ENCODE measurements at regions not wholly inside any gene's neighbourhood (a gene's known extent, or its start where the extent isn't known, plus 50 kb on each side); places are given as distances from the start of the nearest gene placed in this dataset.

DNA sequence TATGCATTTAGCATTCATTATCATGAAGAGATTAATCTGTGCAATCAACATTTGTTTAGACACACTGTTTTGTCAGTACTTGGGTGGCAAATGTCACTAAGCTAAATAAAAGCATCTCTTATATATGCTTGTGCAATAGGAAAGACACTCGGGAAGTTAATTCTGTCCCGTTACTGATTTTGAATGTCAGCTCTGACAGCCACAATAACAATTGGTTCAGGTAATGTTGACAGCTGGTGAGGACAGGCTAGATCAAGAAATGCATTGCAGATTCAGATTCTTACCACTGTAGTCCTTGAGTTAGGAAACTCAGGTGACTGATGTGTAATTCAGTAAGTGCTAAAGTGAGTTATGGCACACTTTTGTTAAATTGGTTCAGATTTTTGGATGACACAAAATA, 523.8 kb upstream of the FAT3 start:
- no peak for DNase-seq (ENCODE audit: low read depth in 2 of 2)
- TF ChIP-seq, protein P1, sequence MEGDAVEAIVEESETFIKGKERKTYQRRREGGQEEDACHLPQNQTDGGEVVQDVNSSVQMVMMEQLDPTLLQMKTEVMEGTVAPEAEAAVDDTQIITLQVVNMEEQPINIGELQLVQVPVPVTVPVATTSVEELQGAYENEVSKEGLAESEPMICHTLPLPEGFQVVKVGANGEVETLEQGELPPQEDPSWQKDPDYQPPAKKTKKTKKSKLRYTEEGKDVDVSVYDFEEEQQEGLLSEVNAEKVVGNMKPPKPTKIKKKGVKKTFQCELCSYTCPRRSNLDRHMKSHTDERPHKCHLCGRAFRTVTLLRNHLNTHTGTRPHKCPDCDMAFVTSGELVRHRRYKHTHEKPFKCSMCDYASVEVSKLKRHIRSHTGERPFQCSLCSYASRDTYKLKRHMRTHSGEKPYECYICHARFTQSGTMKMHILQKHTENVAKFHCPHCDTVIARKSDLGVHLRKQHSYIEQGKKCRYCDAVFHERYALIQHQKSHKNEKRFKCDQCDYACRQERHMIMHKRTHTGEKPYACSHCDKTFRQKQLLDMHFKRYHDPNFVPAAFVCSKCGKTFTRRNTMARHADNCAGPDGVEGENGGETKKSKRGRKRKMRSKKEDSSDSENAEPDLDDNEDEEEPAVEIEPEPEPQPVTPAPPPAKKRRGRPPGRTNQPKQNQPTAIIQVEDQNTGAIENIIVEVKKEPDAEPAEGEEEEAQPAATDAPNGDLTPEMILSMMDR (IDR thresholded peaks at IDR 0.05; ENCODE audit: low read depth, low read length) = no peak
- H3K4me3 ChIP-seq (replicated peaks in 1 of 2; ENCODE audit: low read depth in 2 of 2, low read length in 2 of 2) = no peak overlapping the region

DNA sequence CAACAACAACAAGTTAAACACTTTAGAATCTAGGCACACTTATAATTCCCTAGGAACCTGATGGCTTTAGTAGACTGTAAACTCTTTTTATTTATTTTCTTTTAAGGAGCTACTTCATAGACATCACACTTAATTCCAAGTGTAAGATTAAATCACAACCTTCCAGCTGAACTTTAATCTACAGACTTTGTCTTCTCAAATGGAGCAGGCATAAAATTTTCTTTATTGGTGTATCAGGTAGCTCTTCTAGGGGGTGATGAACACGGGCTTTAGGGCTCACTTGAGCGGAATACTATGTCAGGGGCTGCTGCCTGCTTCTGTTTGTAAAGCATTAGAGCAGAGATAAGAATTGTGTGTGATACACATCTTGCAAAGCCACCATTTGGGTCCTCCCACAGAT, 525.8 kb upstream of the FAT3 start:
- no peak overlapping the region for H3K4me3 ChIP-seq (replicated peaks in 1 of 2; ENCODE audit: low read depth in 2 of 2, low read length in 2 of 2)
- TF ChIP-seq, protein P1 (IDR thresholded peaks at IDR 0.05; ENCODE audit: low read depth, low read length) = no peak
- DNase-seq (ENCODE audit: low read depth in 2 of 2) = no peak

DNA sequence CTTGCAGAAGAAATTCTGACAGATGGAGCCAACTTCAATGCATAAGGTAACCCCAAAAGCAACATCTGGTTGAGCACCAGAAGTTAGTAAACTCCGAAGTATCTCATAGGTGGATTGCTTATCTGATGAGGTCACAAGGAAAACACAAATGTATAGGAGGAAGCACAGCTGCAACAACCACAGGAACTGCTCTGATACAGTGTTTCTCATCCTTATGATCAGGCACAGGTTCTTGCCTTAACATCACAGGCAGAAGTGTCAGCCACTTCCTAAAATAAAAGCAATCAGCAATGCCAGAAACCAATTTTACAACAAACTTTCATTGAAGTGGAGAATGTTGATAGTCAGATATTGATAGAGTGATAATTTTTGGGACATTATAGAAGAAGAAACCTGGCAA, 530.3 kb upstream of the FAT3 start:
- no peak overlapping the region for H3K4me3 ChIP-seq (replicated peaks in 1 of 2; ENCODE audit: low read depth in 2 of 2, low read length in 2 of 2)
- TF ChIP-seq, protein P1 (IDR thresholded peaks at IDR 0.05; ENCODE audit: low read depth, low read length) = no peak
- DNase-seq (ENCODE audit: low read depth in 2 of 2) = no peak

DNA sequence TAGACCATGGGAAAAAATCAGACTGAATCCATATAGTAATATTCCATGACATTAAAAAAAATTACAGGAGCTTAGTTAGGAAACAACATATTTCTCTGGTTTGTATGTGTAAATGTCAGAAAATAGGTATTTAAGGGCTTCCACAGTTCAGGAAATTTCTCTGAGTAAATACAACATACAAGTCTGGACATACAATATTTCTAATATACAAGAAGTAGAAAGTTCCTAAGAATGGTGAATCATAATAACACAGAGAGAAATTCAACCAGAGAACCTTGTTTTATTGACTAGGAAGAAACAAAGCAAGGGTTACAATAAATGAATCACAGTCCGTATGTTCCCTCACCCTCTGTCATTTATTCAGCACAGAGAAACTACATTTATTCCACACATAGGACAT, 532.7 kb upstream of the FAT3 start:
- DNase-seq (ENCODE audit: low read depth in 2 of 2) = no peak
- TF ChIP-seq, protein P1 (IDR thresholded peaks at IDR 0.05; ENCODE audit: low read depth, low read length) = no peak

DNA sequence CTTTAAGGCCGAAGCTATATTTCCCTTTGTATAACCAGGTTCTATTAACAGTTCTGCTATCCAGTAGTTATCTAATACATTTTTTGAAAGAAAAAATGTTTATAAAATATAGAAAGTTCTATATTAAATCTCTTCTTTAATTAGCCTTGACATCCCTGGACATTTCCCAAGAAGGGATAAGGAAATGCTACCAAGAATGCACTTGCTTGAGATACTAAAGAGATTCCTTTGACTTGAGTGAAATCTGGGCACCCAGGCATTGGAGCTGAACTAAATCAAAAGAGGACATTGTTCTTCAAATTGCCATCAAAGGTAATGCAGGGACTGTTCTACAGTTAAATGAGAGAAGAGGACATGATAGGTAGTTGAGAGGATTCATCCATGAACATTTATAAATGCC, 535.9 kb upstream of the FAT3 start:
- H3K4me3 ChIP-seq (replicated peaks in 1 of 2; ENCODE audit: low read depth in 2 of 2, low read length in 2 of 2) = no peak overlapping the region
- DNase-seq (ENCODE audit: low read depth in 2 of 2) = no peak
- TF ChIP-seq, protein P1 (IDR thresholded peaks at IDR 0.05; ENCODE audit: low read depth, low read length) = no peak

More for the DNA sequence above, 532.7 kb upstream of the FAT3 start:
- H3K4me3 ChIP-seq (replicated peaks in 1 of 2; ENCODE audit: low read depth in 2 of 2, low read length in 2 of 2) = no peak overlapping the region

DNA sequence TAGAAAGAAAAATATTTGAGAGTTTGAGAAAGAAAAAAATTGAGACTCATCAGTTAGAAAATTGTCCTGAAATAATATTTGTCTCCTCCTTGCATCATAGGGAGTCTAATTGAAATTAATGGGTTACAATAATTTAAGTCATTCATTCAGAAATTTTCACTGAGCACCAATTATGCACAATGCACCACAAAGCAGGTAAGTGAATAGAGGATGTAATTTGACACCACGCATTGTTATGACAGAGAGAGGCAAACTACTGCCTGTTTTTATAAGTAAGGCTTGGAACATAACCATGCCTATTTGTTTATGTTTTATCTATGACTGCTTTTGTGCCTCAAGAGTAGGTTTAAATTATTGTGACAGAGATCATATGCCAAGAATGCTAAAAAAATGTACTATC, 537.9 kb upstream of the FAT3 start:
- TF ChIP-seq, protein P1 (IDR thresholded peaks at IDR 0.05; ENCODE audit: low read depth, low read length) = no peak
- H3K4me3 ChIP-seq (replicated peaks in 1 of 2; ENCODE audit: low read depth in 2 of 2, low read length in 2 of 2) = no peak overlapping the region
- DNase-seq (ENCODE audit: low read depth in 2 of 2) = no peak

DNA sequence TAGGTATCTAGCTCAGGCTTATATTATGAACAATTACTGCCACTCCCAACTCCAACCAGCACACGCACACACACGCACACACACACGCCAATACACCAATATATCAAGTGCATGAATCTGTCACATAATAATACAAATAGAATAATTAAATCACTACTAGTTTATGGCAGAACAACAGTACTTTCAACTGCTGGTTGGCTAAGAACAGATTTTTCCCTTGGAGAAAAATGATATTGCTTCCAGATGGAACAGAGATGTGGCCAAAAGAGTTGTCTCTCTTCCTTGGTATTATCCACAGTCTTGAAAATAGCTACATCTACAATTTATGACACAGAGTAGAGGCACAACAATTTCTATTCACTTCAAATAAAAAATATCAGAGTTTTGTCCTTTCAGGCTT, 538.3 kb upstream of the FAT3 start:
- no peak for DNase-seq (ENCODE audit: low read depth in 2 of 2)
- no peak overlapping the region for H3K4me3 ChIP-seq (replicated peaks in 1 of 2; ENCODE audit: low read depth in 2 of 2, low read length in 2 of 2)
- TF ChIP-seq, protein P1 (IDR thresholded peaks at IDR 0.05; ENCODE audit: low read depth, low read length) = no peak

Measured in cardiac fibroblast (primary cell).